ENCODE measurements at regions not wholly inside any gene's neighbourhood (a gene's known extent, or its start where the extent isn't known, plus 50 kb on each side); places are given as distances from the start of the nearest gene placed in this dataset.

DNA sequence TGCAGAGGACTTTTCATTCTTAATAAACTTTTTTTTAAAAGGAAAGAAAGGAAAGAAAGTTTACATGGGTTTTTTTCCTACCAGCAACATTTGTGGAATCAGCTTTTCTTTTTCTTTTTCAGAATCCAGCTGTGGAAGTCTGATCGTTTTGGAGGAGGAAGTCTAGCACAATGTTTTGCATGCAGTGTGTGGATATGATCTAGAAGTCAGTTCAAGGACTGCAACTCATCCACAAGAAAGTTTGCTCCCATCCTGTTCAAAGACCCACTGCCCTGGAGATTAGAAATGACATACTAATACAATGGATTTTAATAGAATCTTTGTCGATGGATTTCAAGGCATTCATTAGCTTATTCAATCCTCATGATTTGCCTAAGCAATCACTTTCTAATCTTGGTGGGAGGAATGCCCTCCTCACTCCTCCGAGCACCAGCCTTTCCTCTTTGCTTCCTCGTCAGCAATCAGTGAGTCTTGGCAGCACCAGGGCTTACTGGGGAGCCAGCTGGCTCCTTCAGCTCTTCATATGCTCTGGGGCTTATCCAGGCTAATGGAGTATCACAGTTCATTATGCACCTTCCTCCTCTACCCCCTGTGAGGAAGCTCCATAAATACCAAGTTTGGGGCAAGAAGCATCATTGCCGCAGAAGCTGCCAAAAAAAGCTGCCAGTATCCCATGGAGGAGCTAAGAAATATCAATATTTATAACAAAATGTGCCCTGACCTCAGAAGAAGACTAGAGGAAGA is 392.3 kb upstream of the PKN2 start:
- H3K36me3 ChIP-seq: no peaks in the 10 kb centered on the region
- H3K4me3 ChIP-seq: no peak overlapping the region
- WGBS, 2 donors (ENCODE audit: low coverage in 1 of 2): 62 to 63% methylated on average over 2 to 5 of the region's 5 CpGs
- TF ChIP-seq POLR2A (IDR thresholded peaks at IDR 0.05) (no peak), EP300 (IDR thresholded peaks at IDR 0.05; ENCODE audit: low read depth) (no peak), POLR2AphosphoS5 (IDR thresholded peaks at IDR 0.05) (no peak)
- TF ChIP-seq, protein P1, sequence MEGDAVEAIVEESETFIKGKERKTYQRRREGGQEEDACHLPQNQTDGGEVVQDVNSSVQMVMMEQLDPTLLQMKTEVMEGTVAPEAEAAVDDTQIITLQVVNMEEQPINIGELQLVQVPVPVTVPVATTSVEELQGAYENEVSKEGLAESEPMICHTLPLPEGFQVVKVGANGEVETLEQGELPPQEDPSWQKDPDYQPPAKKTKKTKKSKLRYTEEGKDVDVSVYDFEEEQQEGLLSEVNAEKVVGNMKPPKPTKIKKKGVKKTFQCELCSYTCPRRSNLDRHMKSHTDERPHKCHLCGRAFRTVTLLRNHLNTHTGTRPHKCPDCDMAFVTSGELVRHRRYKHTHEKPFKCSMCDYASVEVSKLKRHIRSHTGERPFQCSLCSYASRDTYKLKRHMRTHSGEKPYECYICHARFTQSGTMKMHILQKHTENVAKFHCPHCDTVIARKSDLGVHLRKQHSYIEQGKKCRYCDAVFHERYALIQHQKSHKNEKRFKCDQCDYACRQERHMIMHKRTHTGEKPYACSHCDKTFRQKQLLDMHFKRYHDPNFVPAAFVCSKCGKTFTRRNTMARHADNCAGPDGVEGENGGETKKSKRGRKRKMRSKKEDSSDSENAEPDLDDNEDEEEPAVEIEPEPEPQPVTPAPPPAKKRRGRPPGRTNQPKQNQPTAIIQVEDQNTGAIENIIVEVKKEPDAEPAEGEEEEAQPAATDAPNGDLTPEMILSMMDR (IDR thresholded peaks at IDR 0.05): no peak
- no peaks in the 10 kb centered on the region for H3K27me3 ChIP-seq
- no peaks in the 10 kb centered on the region for H3K4me1 ChIP-seq
- no peak overlapping the region for H3K27ac ChIP-seq
- no peaks in the 10 kb centered on the region for H3K9me3 ChIP-seq
- in situ Hi-C loops (cut with MboI; ENCODE audit: low pct_ligation_motif_present in 1 of 4, low pct_unique_long_range_greater_than_20kb in 1 of 4, low sequenced_read_pairs in 3 of 4) (loop anchor here in 1 of 4 donors (25.0 kb wide), 1 partner anchor 104 kb away; no protein-coding TSS in a partner anchor), intact Hi-C loops (cut with DNase I; ENCODE audit: low total_unique reads) (no loop called here)
- no peak for DNase-seq

DNA sequence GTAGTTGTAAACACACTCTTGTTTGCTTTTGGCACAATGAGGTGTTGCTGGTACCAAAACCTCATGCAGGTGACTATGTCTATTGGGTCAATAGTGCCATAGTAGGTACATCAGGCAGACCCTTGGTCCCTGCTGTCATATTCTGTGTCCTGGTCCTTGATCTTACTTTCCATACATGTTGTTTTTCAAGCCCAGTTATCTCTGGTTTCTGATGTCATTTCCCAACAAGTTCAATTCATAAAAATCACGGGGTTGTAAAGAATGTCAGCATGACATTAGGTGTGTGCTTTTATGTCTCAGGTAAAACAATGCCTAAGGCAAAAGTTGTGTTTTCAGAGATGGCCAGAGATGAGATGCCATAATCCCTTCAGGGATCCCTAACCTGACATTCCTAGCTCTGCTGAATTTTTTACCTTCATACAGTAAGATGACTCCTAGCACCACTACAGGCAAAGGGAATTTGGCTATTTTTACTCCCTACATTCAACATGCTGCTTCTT is 390.3 kb upstream of the PKN2 start:
- no peak overlapping the region for H3K4me3 ChIP-seq
- H3K9me3 ChIP-seq: no peaks in the 10 kb centered on the region
- H3K36me3 ChIP-seq: no peaks in the 10 kb centered on the region
- WGBS, 2 donors (ENCODE audit: low coverage in 1 of 2): 45 to 59% methylated on average over 1 of the region's 1 CpG
- no peak for TF ChIP-seq POLR2A (IDR thresholded peaks at IDR 0.05)
- TF ChIP-seq EP300 (IDR thresholded peaks at IDR 0.05; ENCODE audit: low read depth): no peak
- TF ChIP-seq, protein P1 (IDR thresholded peaks at IDR 0.05): no peak
- no peak for TF ChIP-seq POLR2AphosphoS5 (IDR thresholded peaks at IDR 0.05)
- no peak overlapping the region for H3K27ac ChIP-seq
- DNase-seq: no peak
- in situ Hi-C loops (cut with MboI; ENCODE audit: low pct_ligation_motif_present in 1 of 4, low pct_unique_long_range_greater_than_20kb in 1 of 4, low sequenced_read_pairs in 3 of 4) (loop anchor here in 1 of 4 donors (25.0 kb wide), 1 partner anchor 106 kb away; no protein-coding TSS in a partner anchor), intact Hi-C loops (cut with DNase I; ENCODE audit: low total_unique reads) (no loop called here)
- no peaks in the 10 kb centered on the region for H3K4me1 ChIP-seq
- H3K27me3 ChIP-seq: no peaks in the 10 kb centered on the region

GRCh38 chr1:88296227-88296626 is 387.8 kb upstream of the PKN2 start:
- Histone ChIP-seq H3K4me1 (no peaks in the 10 kb centered on the region), H3K27me3 (no peaks in the 10 kb centered on the region), H3K9me3 (no peaks in the 10 kb centered on the region), H3K36me3 (no peaks in the 10 kb centered on the region), H3K27ac (no peak overlapping the region), H3K4me3 (no peak overlapping the region)
- 92 to 100% methylated on average over 2 of the region's 2 CpGs for WGBS, 2 donors (ENCODE audit: low coverage in 1 of 2)
- TF ChIP-seq, protein P1 (IDR thresholded peaks at IDR 0.05): no peak
- TF ChIP-seq POLR2AphosphoS5 (IDR thresholded peaks at IDR 0.05): no peak
- TF ChIP-seq EP300 (IDR thresholded peaks at IDR 0.05; ENCODE audit: low read depth): no peak
- no peak for TF ChIP-seq POLR2A (IDR thresholded peaks at IDR 0.05)
- intact Hi-C loops (cut with DNase I; ENCODE audit: low total_unique reads) (no loop called here), in situ Hi-C loops (cut with MboI; ENCODE audit: low pct_ligation_motif_present in 1 of 4, low pct_unique_long_range_greater_than_20kb in 1 of 4, low sequenced_read_pairs in 3 of 4) (loop anchor here in 1 of 4 donors (25.0 kb wide), 1 partner anchor 109 kb away; no protein-coding TSS in a partner anchor)
- DNase-seq: no peak

DNA sequence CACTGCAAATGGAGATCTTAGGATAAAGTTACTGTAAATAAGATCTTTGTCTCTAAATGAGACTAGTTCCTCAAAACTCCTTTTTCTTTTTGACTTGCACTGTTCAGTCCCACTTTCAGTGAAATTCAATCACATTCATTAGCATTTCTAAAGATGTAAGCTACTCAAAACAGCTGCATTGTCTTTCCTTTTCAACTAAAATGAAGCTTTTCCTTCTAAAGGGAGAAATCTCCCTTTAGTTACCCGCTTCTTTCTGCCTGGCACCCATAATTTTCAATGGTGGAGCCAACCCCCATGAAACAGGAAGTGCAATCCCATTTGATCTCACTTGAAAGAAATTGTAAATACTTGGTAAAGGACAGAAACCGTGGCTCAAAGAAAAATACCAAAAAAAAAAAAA is 387.4 kb upstream of the PKN2 start:
- Histone ChIP-seq H3K27me3 (no peaks in the 10 kb centered on the region), H3K4me3 (no peak overlapping the region), H3K36me3 (no peaks in the 10 kb centered on the region), H3K4me1 (no peaks in the 10 kb centered on the region), H3K9me3 (no peaks in the 10 kb centered on the region), H3K27ac (no peak overlapping the region)
- intact Hi-C loops (cut with DNase I; ENCODE audit: low total_unique reads): no loop called here
- WGBS, 2 donors (ENCODE audit: low coverage in 1 of 2): 78 to 83% methylated on average over 2 of the region's 2 CpGs
- no peak for DNase-seq
- in situ Hi-C loops (cut with MboI; ENCODE audit: low pct_ligation_motif_present in 1 of 4, low pct_unique_long_range_greater_than_20kb in 1 of 4, low sequenced_read_pairs in 3 of 4): loop anchor here in 1 of 4 donors (25.0 kb wide), 1 partner anchor 109 kb away; no protein-coding TSS in a partner anchor
- TF ChIP-seq POLR2AphosphoS5 (IDR thresholded peaks at IDR 0.05) (no peak), POLR2A (IDR thresholded peaks at IDR 0.05) (no peak), EP300 (IDR thresholded peaks at IDR 0.05; ENCODE audit: low read depth) (no peak)
- TF ChIP-seq, protein P1 (IDR thresholded peaks at IDR 0.05): no peak
